Adipocyte (in vitro differentiated cells): ENCODE measurements at regions not wholly inside any gene's neighbourhood (a gene's known extent, or its start where the extent isn't known, plus 50 kb on each side); places are given as distances from the start of the nearest gene placed in this dataset.
"Not testable (repeated sequence)": the region's sequence is repeated elsewhere in the genome, so short reads cannot be mapped to it uniquely, and the experiment has no call there.

Source experiments
- DNase-seq: peaks from one replicate; pipeline ENCODE4 v3.0.0-alpha.2; 2015; ENCODE audit warnings: low read depth
- H3K27me3 ChIP-seq: replicated peaks from 2 replicates; pipeline ENCODE4 v1.7.0; 2013; ENCODE audit warnings: mild to moderate bottlenecking, low read length, moderate library complexity; ENCODE audit not compliant: control insufficient read depth, insufficient read depth
- H3K36me3 ChIP-seq: 2 replicates; pipeline ENCODE4 v1.7.0; 2013; ENCODE audit warnings: low read length, mild to moderate bottlenecking, moderate library complexity; ENCODE audit not compliant: control insufficient read depth, insufficient read depth, severe bottlenecking
- H3K4me1 ChIP-seq: 2 replicates; pipeline ENCODE4 v1.7.0; 2013; ENCODE audit warnings: mild to moderate bottlenecking, low read length, moderate library complexity; ENCODE audit not compliant: control insufficient read depth, insufficient read depth
- H3K4me3 ChIP-seq: 2 replicates; pipeline ENCODE4 v1.7.0; 2013; ENCODE audit warnings: mild to moderate bottlenecking, low read length, moderate library complexity
- H3K9ac ChIP-seq: 2 replicates; pipeline ENCODE4 v1.7.0; 2013; ENCODE audit warnings: mild to moderate bottlenecking, low read length, moderate library complexity
- H3K9me3 ChIP-seq: 2 replicates; pipeline ENCODE4 v1.7.0; 2013; ENCODE audit warnings: mild to moderate bottlenecking, low read length, moderate library complexity; ENCODE audit not compliant: control insufficient read depth

DNA sequence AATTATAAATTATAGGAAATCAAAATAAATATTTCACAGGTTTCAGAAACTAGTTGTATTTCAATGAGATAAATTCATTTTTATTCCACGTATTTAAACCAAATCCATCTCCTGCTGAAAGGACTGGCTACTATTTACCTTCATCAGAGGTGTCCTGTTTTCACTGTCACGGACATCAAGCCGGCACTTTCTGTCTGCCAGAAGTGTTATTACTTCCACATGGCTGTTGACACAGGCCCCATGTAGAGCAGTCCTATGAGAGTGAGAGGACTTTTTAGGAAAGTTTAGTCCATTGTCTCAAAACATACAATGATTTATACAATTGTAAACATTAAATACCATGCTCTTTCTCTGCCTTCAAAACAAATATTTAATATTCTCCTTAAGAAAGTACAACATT is 100.4 kb upstream of the ACBD5 start:
- H3K36me3 ChIP-seq: no peaks in the 10 kb centered on the region
- H3K4me3 ChIP-seq: no peak overlapping the region
- H3K27me3 ChIP-seq: peaks cover 4% of the 10 kb centered on the region
- H3K9ac ChIP-seq: no peak overlapping the region
- H3K9me3 ChIP-seq: no peaks in the 10 kb centered on the region
- no peak for DNase-seq
- peaks cover 7% of the 10 kb centered on the region for H3K4me1 ChIP-seq

DNA sequence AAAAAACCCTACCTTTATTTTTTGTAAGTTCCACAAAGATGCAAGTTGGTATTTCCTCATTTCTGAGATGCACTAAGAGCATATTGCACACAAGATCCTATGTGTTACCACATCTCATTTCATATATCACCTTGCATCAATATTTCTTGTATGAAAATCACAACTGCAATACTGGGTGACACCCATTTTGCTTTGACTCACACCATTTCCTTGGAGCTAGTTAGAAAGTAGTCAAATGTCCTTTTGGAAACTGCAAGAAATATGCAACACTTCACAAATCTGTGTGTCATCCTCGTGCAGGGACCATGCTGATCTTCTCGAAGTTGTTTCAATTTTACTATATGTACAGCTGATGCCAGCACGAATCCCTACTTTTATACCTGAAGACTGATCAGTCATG is 94.6 kb upstream of the ACBD5 start:
- H3K9me3 ChIP-seq, DNase-seq, H3K4me1 ChIP-seq, H3K27me3 ChIP-seq, H3K4me3 ChIP-seq, H3K9ac ChIP-seq, H3K36me3 ChIP-seq: not testable (repeated sequence)

DNA sequence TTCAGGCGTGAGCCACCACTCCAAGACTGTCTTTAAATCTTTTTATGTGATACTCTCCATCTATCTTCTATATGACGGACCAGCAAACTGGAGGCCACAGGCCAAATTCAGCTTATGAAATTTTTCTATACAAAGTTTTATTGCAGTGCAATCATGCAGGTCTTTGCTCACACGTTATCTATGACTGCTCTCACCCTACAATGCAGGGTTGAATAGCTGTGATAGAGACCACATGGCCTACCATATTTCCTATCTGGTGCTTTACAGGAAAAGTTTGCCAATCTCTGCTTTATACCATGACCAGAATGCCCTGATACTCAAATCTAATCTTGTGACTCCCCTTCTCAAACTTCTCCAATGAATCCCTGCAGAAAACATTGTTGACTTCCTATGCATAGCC is 89.5 kb upstream of the ACBD5 start:
- Histone ChIP-seq H3K4me3 (no peak overlapping the region), H3K36me3 (no peaks in the 10 kb centered on the region), H3K9me3 (no peaks in the 10 kb centered on the region), H3K4me1 (no peaks in the 10 kb centered on the region), H3K27me3 (no peaks in the 10 kb centered on the region), H3K9ac (no peak overlapping the region)
- DNase-seq: no peak

DNA sequence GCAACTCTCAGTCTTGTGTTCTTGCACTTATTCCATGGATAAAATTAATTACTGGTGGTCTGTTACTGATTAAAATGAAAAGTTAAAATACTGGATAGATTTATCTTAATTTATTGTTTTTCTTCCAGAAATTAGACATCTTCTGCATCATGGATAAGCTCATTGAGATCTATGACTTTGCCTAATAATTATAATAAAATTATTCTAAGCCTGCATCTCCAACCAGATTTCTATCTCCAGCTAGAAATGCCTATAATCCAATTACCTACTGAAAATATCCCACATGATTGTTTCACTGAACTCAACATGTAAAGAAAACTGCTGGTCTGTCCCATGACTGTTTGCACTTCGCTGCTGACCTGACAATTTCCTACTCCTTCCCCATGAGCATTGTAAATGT is 88.3 kb upstream of the ACBD5 start:
- Histone ChIP-seq H3K4me1 (no peaks in the 10 kb centered on the region), H3K9ac (no peak overlapping the region), H3K27me3 (no peaks in the 10 kb centered on the region), H3K36me3 (no peaks in the 10 kb centered on the region), H3K4me3 (no peak overlapping the region), H3K9me3 (no peaks in the 10 kb centered on the region)
- no peak for DNase-seq

DNA sequence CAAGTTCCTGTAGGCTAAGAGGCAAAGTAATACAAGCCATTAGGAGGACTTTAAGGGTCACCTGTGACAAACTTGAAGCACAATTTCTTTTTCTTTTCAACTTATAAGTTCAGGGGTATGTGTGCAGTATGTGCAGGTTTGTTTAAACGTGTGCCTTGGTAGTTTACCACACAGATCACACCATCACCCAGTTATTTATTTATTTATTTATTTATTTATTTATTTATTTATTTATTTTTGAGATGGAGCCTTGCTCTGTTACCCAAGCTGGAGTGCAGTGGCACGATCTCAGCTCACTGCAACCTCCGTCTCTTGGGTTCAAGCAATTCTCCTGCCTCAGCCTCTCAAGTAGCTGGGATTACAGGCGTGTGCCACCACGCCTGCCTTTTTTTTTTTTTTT is 86.2 kb upstream of the ACBD5 start:
- not testable (repeated sequence) for H3K4me1 ChIP-seq, H3K9me3 ChIP-seq, H3K9ac ChIP-seq, DNase-seq, H3K4me3 ChIP-seq, H3K36me3 ChIP-seq, H3K27me3 ChIP-seq

DNA sequence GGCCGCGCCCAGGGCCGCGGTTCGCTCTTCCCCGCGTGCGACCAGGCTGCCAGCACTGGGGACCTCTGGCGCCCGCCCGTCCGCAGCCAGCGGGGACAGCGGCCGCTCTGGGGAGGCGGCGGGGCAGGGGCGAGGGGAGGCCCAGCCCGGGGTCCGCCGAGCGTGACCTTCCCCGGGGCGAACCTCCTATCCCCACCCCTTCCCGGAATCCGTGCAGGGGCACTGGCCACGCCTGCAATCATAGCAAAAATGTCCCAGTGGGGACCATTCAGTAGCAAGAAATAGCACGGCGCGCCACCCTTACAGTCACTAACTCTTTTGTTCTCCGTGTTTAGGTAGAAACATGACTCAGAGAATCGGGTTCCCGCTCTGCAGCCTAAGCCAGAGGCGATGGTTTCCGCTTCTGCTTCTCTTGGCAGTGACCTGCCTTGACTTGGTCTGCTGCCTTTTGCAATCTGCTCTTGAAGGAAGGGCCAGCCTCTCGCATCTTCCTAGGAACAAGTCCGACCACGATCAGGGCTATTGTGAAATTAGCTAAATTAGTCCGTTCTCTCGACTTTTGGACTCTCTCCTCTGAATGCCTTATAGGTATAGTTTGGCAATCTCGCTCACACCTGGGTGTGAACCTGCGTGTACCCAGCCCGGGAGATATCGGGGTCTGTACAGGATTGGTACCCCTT is 79.3 kb upstream of the ACBD5 start:
- Histone ChIP-seq H3K36me3 (no peaks in the 10 kb centered on the region), H3K9me3 (no peaks in the 10 kb centered on the region), H3K9ac (peak overlapping the region; percentile 16), H3K4me1 (no peaks in the 10 kb centered on the region), H3K27me3 (no peaks in the 10 kb centered on the region), H3K4me3 (peak overlapping the region; percentile 68)
- peak; percentile 35 for DNase-seq

DNA sequence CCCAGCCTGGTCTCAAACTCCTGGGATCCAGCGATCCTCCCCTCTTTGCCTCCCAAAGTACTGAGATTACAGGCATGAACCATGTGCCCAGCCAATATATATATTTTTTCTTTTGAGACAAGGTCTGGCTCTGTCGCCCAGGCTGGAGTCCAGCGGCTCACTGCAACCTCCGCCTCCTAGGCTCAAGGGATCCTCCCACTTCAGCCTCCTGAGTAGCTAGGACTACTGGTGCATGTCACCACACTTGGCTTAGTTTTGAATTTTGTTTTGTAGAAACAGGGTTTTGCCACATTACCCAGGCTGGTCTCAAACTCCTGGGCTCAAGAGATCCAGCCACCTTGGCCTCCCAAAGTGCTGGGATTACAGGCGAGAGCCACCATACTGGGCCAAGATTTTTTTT is 78.5 kb upstream of the ACBD5 start:
- H3K4me3 ChIP-seq, H3K27me3 ChIP-seq, H3K9ac ChIP-seq, H3K4me1 ChIP-seq, DNase-seq, H3K9me3 ChIP-seq, H3K36me3 ChIP-seq: not testable (repeated sequence)

DNA sequence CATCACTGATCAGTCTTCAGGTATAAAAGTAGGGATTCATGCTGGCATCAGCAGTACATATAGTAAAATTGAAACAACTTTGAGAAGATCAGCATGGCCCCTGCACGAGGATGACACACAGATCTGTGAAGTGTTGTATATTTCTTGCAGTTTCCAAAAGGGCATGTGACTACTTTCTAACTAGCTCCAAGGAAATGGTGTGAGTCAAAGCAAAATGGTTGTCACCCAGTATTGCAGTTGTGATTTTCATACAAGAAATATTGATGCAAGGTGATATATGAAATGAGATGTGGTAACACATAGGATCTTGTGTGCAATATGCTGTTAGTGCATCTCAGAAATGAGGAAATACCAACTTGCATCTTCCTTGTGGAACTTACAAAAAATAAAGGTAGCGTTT is 74.5 kb upstream of the ACBD5 start:
- not testable (repeated sequence) for H3K4me3 ChIP-seq, H3K36me3 ChIP-seq, H3K27me3 ChIP-seq, H3K4me1 ChIP-seq, H3K9me3 ChIP-seq, H3K9ac ChIP-seq, DNase-seq

DNA sequence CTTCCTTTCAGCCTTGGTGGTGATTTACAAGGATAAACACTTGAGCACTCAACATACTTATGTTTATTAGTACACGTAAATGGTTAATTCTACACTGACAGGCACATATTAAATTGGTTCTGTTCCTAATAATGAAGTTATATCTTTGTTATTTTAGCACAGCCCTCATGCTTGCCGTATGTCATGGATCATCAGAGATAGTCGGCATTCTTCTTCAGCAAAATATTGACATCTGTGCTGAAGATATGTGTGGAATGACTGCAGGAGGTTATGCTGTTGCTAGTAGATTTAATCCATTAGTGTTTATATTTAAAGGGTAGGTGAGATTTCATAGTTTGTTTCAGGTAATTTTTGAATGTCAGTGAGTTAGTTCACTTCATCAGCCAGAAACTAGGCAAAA is 73.0 kb upstream of the ACBD5 start:
- not testable (repeated sequence) for DNase-seq, H3K4me1 ChIP-seq, H3K27me3 ChIP-seq, H3K4me3 ChIP-seq, H3K36me3 ChIP-seq, H3K9ac ChIP-seq, H3K9me3 ChIP-seq

DNA sequence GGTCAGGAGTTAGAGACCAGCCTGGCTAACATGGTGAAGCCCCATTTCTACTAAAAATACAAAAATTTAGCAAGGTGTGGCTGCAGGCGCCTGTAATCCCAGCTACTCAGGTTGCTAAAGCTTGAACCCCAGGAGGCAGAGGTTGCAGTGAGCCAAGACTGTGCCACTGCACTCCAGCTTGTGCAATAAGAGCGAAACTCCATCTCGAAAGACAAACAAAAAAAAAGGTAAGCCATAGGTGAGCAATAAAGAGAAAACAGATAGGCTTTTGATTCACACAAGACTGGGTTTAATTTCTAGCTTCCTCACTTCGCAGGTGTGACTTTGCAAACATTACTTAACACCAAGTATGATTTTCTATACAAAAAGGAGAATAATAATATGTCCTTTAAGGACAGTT is 72.3 kb upstream of the ACBD5 start:
- no peak for DNase-seq
- H3K4me1 ChIP-seq: no peaks in the 10 kb centered on the region
- H3K9me3 ChIP-seq: no peaks in the 10 kb centered on the region
- no peak overlapping the region for H3K9ac ChIP-seq
- no peaks in the 10 kb centered on the region for H3K27me3 ChIP-seq
- H3K36me3 ChIP-seq: no peaks in the 10 kb centered on the region
- H3K4me3 ChIP-seq: no peak overlapping the region

DNA sequence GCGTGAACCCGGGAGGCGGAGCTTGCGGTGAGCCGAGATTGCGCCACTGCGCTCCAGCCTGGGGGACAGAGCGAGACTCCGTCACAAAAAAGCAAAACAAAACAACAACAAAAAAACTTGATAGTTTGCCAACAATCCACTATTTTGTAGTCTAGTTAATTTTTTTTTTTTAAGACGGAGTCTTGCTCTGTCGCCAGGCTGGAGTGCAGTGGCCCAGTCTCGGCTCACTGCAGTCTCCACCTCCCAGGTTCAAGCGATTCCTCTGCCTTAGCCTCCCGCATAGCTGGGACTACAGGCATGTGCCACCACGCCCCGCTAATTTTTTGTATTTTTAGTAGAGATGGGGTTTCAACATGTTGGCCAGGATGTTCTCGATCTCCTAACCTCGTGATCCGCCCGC is 71.2 kb upstream of the ACBD5 start:
- not testable (repeated sequence) for H3K27me3 ChIP-seq, DNase-seq, H3K9ac ChIP-seq, H3K4me1 ChIP-seq, H3K9me3 ChIP-seq, H3K4me3 ChIP-seq, H3K36me3 ChIP-seq

DNA sequence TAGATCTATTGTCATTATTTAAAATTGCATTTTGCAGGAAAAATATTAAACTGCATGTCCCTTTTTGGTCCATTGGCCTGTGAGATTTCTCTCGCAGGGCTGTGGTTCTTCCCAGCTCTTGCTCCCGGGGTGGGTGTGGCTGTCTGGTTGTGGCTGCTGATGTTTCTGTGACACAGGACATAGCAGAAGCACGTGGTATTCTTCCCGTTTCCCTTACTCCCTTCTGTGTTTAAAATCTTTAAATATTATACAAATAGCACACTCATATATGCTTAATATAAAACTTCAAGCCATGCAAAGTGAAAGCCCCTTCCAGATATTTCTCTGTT is 57.9 kb upstream of the ACBD5 start:
- H3K27me3 ChIP-seq, H3K9ac ChIP-seq, DNase-seq, H3K4me1 ChIP-seq, H3K4me3 ChIP-seq, H3K9me3 ChIP-seq, H3K36me3 ChIP-seq: not testable (repeated sequence)
